Neuron (in vitro differentiated cells): ENCODE measurements at regions not wholly inside any gene's neighbourhood (a gene's known extent, or its start where the extent isn't known, plus 50 kb on each side); places are given as distances from the start of the nearest gene placed in this dataset.

Source experiments
- H2AFZ ChIP-seq: one replicate; pipeline ENCODE4 v1.6.1; 2013; ENCODE audit warnings: low read depth, mild to moderate bottlenecking, inconsistent platforms, low read length, moderate library complexity
- H3K27me3 ChIP-seq: one replicate; pipeline ENCODE4 v1.6.1; 2013; ENCODE audit warnings: low read length; ENCODE audit not compliant: insufficient read depth
- H3K36me3 ChIP-seq: one replicate; pipeline ENCODE4 v1.6.1; 2013; ENCODE audit warnings: low read length; ENCODE audit not compliant: insufficient read depth
- H3K4me1 ChIP-seq: one replicate; pipeline ENCODE4 v1.6.1; 2013; ENCODE audit warnings: low read length; ENCODE audit not compliant: insufficient read depth
- H3K4me3 ChIP-seq: 2 replicates; pipeline ENCODE4 v1.5.1; 2013; ENCODE audit warnings: mild to moderate bottlenecking, low read length, moderate library complexity
- H3K9me3 ChIP-seq: one replicate; pipeline ENCODE4 v1.6.1; 2013; ENCODE audit warnings: low read length

DNA sequence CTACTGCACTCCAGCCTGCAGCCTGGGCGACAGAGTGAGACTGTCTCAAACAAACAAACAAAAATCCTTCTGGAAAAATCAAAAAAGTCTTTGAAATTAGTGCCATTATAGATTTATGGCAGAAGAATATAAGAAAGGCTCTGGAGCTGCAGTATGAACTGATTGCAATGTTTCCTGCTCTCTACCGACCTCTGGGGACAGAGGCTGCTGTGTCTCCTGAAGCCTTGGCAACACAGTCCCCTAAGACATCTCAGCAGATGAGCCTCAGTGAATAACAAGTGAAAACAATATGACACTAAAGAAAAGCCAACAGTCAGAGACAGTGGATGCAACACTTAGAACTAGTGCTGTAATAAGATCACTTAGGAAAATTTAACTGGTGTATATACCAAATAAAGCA lies 494.9 kb upstream of the LRATD1 start:
- Histone ChIP-seq H3K4me1 (no peaks in the 10 kb centered on the region), H2AFZ (no peak overlapping the region), H3K27me3 (no peaks in the 10 kb centered on the region), H3K9me3 (no peaks in the 10 kb centered on the region), H3K4me3 (no peak overlapping the region), H3K36me3 (no peaks in the 10 kb centered on the region)

DNA sequence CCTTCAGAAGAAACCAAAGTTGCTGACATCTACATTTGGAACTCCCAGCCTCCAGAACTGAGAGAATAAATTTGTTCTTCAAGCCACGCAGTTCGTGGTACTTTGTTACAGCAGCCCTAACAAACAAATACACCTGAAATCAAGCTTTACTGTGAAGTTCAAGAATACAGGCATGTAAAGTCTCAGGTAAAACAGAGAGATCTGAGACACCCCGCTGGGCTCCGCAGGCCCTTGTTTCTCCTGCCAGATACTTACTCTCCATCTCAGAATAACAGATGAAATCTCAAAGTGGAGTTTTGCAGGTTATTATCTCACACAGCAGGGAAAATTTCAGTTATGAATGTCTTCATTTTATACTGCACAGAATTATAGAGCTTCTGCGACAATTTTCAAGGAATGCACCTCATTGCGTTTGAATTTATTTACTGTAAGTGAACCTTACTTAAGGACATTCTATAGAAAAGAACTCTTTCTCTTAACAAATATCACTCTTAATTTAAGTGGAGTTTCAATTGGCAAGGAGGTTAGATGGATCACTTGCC lies 492.4 kb upstream of the LRATD1 start:
- H3K36me3 ChIP-seq: no peaks in the 10 kb centered on the region
- H2AFZ ChIP-seq: no peak overlapping the region
- no peaks in the 10 kb centered on the region for H3K4me1 ChIP-seq
- no peak overlapping the region for H3K4me3 ChIP-seq
- no peaks in the 10 kb centered on the region for H3K9me3 ChIP-seq
- H3K27me3 ChIP-seq: no peaks in the 10 kb centered on the region

DNA sequence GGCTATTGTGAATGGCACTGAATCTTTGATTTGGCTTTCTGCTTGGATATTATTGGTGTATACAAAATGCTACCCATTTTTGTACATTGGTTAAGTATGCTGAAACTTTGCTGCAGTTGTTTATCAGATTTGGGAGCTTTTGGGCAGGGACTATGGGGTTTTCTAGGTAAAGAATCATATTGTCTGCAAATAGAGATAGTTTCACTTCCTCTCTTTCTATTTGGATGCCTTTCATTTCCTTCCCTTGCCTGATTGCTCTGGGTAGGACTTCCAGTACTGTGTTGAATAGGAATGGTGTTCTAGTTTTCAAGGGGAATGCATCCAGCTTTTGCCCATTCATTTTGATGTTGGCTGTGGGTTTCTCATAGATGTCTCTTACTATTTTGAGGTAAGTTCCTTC lies 489.1 kb upstream of the LRATD1 start:
- Histone ChIP-seq H3K36me3 (no peaks in the 10 kb centered on the region), H3K4me1 (no peaks in the 10 kb centered on the region), H2AFZ (no peak overlapping the region), H3K4me3 (no peak overlapping the region), H3K27me3 (no peaks in the 10 kb centered on the region), H3K9me3 (no peaks in the 10 kb centered on the region)

DNA sequence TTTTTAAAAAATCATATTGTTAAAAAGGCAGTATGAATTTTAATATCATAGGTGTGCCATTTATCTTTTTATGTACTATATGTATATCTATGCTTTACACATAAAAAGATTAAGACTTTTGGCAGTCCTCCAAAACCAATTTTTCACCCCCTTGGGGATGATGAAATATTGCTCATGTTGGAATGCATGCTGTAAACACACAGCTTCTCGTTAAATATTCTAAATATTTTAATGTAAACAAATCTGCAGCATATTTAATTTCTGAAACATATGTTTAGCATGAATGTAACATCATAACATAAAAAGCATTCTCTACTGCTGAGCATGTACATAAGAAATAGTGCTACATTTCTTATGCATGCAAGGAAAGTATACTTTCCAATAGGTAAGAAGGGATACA lies 484.3 kb upstream of the LRATD1 start:
- Histone ChIP-seq H2AFZ (no peak overlapping the region), H3K4me3 (no peak overlapping the region), H3K36me3 (no peaks in the 10 kb centered on the region), H3K9me3 (no peaks in the 10 kb centered on the region), H3K4me1 (no peaks in the 10 kb centered on the region), H3K27me3 (no peaks in the 10 kb centered on the region)

DNA sequence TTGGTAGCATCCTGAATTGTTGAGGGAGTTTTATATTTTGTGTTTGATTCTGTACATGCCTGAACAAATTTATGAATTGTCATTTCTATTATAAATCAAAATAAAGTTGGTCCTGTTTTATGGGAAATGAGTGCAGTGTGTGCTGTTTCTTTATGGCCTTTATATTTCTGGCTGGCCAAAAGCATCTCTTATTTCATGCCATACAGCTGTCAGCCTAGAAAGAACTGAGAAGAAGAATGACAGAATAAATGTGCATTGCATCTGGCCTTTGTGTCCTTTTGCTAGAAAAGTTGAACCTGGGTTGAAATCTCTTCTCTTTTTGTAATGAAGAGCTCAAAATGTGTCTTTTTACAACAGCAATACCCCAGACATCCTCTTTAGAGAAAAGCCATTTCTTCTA lies 474.7 kb upstream of the LRATD1 start:
- Histone ChIP-seq H2AFZ (no peak overlapping the region), H3K9me3 (no peaks in the 10 kb centered on the region), H3K4me1 (no peaks in the 10 kb centered on the region), H3K4me3 (no peak overlapping the region), H3K27me3 (no peaks in the 10 kb centered on the region), H3K36me3 (no peaks in the 10 kb centered on the region)

DNA sequence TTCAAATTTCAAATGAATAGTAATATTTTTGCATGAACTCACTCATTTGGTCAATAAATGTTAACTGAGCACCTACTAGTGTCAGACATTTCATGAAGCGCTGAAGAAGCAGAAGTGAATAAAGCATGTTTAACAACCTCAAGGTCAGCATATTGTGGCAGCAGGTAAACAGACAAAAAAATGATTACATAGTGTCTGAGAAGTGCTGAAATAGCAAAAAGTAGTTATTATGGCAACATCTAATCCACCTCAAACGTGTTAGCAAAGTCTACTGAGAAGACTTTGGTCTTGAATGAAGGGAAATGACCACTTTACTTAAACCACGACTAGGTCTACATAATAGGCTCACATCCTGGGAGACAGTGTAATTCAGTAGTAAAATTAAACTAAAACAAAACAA lies 452.2 kb upstream of the LRATD1 start:
- no peak overlapping the region for H2AFZ ChIP-seq
- H3K27me3 ChIP-seq: no peaks in the 10 kb centered on the region
- H3K4me1 ChIP-seq: no peaks in the 10 kb centered on the region
- no peaks in the 10 kb centered on the region for H3K9me3 ChIP-seq
- no peak overlapping the region for H3K4me3 ChIP-seq
- no peaks in the 10 kb centered on the region for H3K36me3 ChIP-seq

DNA sequence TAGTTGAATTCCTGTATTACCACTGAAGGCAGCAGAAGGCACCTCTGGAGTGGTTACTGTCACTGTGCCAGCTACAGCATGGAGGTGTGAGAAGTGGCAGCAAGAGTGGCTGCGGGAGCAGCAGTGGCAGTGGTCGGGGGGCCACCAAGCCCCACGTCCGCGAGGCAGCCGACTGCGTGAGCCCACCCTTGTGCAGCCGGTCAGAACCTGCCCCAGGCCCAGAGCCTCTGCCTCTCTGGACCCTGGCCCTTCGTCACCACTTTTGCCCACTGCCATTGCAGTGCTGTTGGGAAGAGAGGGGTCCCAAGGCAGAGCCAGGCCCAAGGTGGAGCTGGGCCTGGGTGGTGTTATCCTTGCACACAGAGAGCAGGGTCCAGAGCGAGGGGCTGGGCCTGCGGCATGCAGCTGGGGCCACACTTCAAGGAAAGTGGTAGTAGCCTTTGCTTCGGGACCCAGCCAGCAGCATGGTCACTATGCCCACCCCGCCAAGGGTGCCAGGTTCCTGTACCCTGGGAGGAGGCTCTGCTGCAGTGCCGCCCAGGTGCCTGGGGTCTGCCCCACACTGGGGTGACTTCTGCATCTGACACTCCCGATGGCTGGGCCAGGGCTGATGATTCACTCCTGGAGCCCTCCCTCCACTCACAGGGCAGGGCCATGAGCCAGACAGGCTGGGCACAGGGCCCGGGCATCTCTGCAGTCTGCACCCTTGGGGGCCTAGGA lies 450.1 kb upstream of the LRATD1 start:
- Histone ChIP-seq H3K36me3 (no peaks in the 10 kb centered on the region), H3K4me3 (no peak overlapping the region), H3K27me3 (no peaks in the 10 kb centered on the region), H2AFZ (no peak overlapping the region), H3K9me3 (no peaks in the 10 kb centered on the region), H3K4me1 (no peaks in the 10 kb centered on the region)

DNA sequence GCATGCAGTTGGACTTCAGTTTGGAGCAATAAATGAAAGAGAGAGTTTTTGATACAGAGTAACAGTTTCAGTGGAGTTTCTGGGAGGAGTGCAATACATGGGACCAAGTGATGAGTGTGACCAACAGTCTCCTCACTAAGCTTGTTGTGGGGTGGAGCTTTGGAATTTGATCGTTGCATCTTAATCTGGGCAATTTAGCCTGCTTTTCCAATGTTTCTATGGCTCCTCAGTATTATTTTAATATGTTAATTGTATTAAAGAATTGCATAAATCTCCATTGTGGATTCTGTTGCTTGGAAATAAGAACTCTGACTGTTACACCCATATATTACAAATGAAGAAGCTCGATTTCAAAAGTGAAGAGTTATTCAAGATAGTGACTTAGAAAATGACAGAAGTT lies 446.6 kb upstream of the LRATD1 start:
- Histone ChIP-seq H3K4me3 (no peak overlapping the region), H3K36me3 (no peaks in the 10 kb centered on the region)

DNA sequence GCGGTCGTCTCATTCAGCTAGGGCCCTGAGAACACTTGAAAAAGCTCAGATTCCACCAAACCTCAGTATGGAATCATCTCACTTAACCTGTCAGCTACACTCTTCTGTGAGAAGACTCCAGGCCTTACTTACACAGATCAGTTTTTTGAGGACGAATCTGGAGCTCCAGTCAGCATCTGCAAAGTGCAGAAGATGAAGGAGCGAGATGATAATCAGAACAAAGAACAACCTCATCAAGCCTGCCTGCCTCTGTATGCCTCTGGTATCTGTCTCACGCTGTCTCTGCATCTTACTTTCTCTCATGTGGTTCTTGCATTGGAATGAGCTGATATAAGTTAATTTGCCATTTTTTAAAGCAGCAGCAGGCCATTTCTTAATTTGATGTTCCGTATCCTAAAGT lies 444.1 kb upstream of the LRATD1 start:
- no peak overlapping the region for H3K4me3 ChIP-seq

More for the DNA sequence above, 446.6 kb upstream of the LRATD1 start:
- Histone ChIP-seq H2AFZ (no peak overlapping the region), H3K27me3 (no peaks in the 10 kb centered on the region), H3K9me3 (no peaks in the 10 kb centered on the region), H3K4me1 (no peaks in the 10 kb centered on the region)

DNA sequence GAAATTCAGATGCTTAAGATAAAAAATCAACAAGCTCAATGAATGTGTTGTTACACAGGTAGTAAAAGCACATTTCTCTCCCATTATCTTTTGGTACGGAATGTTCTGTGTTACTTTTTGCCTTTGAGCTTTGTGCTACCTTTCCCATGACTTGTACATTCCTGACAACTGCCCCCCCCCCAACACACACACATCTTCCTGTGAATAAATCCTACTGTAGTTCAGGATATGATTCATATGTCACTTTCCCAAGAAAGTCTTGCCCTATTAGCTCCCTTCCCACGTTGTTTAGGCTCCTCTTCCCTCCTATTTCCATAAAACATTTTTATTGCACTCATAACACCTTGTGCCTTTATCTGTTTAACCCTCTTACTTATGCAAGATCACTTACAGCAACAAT lies 442.6 kb upstream of the LRATD1 start:
- no peaks in the 10 kb centered on the region for H3K36me3 ChIP-seq
- no peaks in the 10 kb centered on the region for H3K27me3 ChIP-seq
- no peaks in the 10 kb centered on the region for H3K4me1 ChIP-seq
- H3K9me3 ChIP-seq: no peaks in the 10 kb centered on the region
- H3K4me3 ChIP-seq: no peak overlapping the region
- no peak overlapping the region for H2AFZ ChIP-seq

More for the DNA sequence above, 444.1 kb upstream of the LRATD1 start:
- Histone ChIP-seq H3K27me3 (no peaks in the 10 kb centered on the region), H3K36me3 (no peaks in the 10 kb centered on the region), H3K9me3 (no peaks in the 10 kb centered on the region), H3K4me1 (no peaks in the 10 kb centered on the region), H2AFZ (no peak overlapping the region)

DNA sequence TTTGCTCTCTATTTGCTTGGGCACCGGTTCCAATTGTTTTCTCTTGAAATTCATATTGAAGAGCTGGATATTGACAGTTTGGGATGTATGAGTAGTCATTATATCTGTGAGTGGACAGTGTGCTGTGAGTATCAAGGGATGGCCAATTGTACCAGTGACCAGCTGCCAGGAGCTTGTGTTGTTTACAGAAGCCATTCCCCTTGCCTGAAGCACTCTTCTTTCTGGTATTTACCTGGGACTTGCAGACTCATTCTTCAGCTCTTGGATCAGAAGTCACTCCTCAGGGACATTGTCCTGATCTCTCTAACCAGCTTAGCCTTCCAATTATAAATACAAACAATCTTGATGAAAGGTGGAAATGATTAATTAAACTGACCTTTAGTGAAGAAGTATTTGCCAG lies 438.3 kb upstream of the LRATD1 start:
- no peak overlapping the region for H2AFZ ChIP-seq
- no peaks in the 10 kb centered on the region for H3K9me3 ChIP-seq
- H3K4me1 ChIP-seq: no peaks in the 10 kb centered on the region
- no peaks in the 10 kb centered on the region for H3K36me3 ChIP-seq
- H3K4me3 ChIP-seq: no peak overlapping the region
- H3K27me3 ChIP-seq: no peaks in the 10 kb centered on the region

DNA sequence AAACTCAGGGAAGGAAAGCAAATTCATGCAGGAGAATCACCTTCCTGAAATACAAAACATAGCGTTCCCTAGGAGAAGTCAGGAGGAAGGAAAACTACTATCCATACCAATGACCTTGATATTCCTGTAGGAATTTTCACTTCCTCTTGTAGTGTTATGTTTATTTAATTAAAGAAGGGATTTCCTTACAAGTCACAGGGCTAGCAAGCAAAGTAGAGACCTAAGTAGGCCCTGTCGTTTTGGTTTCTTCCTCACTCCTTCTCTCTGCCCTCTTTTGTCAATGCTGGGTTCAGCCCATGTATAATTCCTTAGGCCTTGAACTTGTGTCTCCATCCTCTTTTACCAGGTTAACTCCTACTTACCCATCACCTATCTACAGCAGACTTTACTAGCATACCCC lies 435.2 kb upstream of the LRATD1 start:
- Histone ChIP-seq H3K9me3 (no peaks in the 10 kb centered on the region), H3K36me3 (no peaks in the 10 kb centered on the region), H3K27me3 (no peaks in the 10 kb centered on the region), H2AFZ (no peak overlapping the region), H3K4me1 (no peaks in the 10 kb centered on the region), H3K4me3 (no peak overlapping the region)

DNA sequence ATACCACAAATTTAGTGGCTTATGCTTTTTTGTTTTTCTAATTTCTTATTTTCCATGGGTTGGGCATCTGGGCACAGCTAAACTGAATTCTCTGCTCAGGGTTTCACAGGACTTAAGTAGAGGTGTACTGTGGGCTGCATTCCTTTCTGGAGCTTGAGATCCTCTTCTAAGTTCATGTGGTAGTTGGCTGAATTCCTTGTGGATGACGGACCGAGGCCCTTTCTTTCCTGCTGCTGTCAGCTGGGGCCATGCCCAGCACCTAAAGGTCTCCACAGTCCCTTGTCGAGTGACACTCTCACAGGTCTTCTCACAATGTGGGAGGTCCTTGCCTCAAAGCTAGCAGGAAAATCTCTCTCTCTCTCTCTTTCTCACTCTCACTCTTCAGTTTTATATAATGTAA lies 433.5 kb upstream of the LRATD1 start:
- no peak overlapping the region for H2AFZ ChIP-seq
- no peaks in the 10 kb centered on the region for H3K9me3 ChIP-seq
- no peak overlapping the region for H3K4me3 ChIP-seq
- no peaks in the 10 kb centered on the region for H3K27me3 ChIP-seq
- H3K36me3 ChIP-seq: no peaks in the 10 kb centered on the region
- H3K4me1 ChIP-seq: no peaks in the 10 kb centered on the region

DNA sequence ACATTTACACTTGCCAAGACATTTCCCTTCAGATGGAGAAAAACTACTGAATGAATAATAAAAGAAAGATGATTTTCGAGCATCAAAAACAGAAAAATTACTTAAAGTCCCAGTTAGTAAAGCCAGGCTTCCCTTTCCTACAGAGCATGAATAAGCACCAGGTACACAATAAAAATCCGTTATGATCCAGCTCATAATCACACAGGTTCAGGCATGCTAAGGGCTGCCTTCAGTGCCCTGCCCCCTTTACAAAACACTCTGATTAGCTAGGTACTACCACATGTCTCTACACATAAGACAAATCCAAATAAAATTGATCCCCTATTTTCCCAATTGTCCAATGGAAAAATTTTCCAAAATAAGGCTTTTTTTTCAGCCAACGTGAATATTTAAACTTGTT lies 413.2 kb upstream of the LRATD1 start:
- Histone ChIP-seq H3K4me1 (no peaks in the 10 kb centered on the region), H3K36me3 (no peaks in the 10 kb centered on the region), H3K4me3 (no peak overlapping the region), H2AFZ (no peak overlapping the region), H3K9me3 (no peaks in the 10 kb centered on the region), H3K27me3 (no peaks in the 10 kb centered on the region)
